ENCODE measurements at regions not wholly inside any gene's neighbourhood (a gene's known extent, or its start where the extent isn't known, plus 50 kb on each side); places are given as distances from the start of the nearest gene placed in this dataset.

GRCh38 chr11:88404932-88405710 is 67.6 kb upstream of the CTSC start:
- DNase-seq (ENCODE audit: low read depth), result peak; percentile 97
- FAIRE-seq, result no peak
- TF ChIP-seq CTCF (IDR thresholded peaks at IDR 0.05; ENCODE audit: insufficient read depth, low read length, severe bottlenecking), result no peak
- H3K36me3 ChIP-seq (ENCODE audit: control insufficient read depth, insufficient read depth, low read length), result no peaks in the 10 kb centered on the region
- H3K4me3 ChIP-seq (ENCODE audit: low read depth, low read length), result no peak overlapping the region
- no peaks in the 10 kb centered on the region for H3K27me3 ChIP-seq (ENCODE audit: control insufficient read depth, insufficient read depth, low read length)

GRCh38 chr11:88404391-88404790 is 66.9 kb upstream of the CTSC start:
- no peak for TF ChIP-seq CTCF (IDR thresholded peaks at IDR 0.05; ENCODE audit: insufficient read depth, low read length, severe bottlenecking)
- Histone ChIP-seq H3K36me3 (ENCODE audit: control insufficient read depth, insufficient read depth, low read length) (no peaks in the 10 kb centered on the region), H3K4me3 (ENCODE audit: low read depth, low read length) (no peak overlapping the region), H3K27me3 (ENCODE audit: control insufficient read depth, insufficient read depth, low read length) (no peaks in the 10 kb centered on the region)
- FAIRE-seq, result no peak
- no peak for DNase-seq (ENCODE audit: low read depth)

- DNase-seq (ENCODE audit: low read depth) (no peak), FAIRE-seq (no peak)
- H3K36me3 ChIP-seq (ENCODE audit: control insufficient read depth, insufficient read depth, low read length), result no peaks in the 10 kb centered on the region
- TF ChIP-seq CTCF (IDR thresholded peaks at IDR 0.05; ENCODE audit: insufficient read depth, low read length, severe bottlenecking), result no peak
- no peaks in the 10 kb centered on the region for H3K27me3 ChIP-seq (ENCODE audit: control insufficient read depth, insufficient read depth, low read length)
- no peak overlapping the region for H3K4me3 ChIP-seq (ENCODE audit: low read depth, low read length)
Measured at GRCh38 chr11:88402784-88403183, 65.2 kb upstream of the CTSC start.

- no peak overlapping the region for H3K4me3 ChIP-seq (ENCODE audit: low read depth, low read length)
- DNase-seq (ENCODE audit: low read depth) (peak; percentile 86), FAIRE-seq (no peak)
- no peak for TF ChIP-seq CTCF (IDR thresholded peaks at IDR 0.05; ENCODE audit: insufficient read depth, low read length, severe bottlenecking)
- no peaks in the 10 kb centered on the region for H3K36me3 ChIP-seq (ENCODE audit: control insufficient read depth, insufficient read depth, low read length)
- H3K27me3 ChIP-seq (ENCODE audit: control insufficient read depth, insufficient read depth, low read length), result no peaks in the 10 kb centered on the region
Measured at GRCh38 chr11:88402192-88402715, 64.7 kb upstream of the CTSC start.

- FAIRE-seq (no peak), DNase-seq (ENCODE audit: low read depth) (peak; percentile 48)
- Histone ChIP-seq H3K27me3 (ENCODE audit: control insufficient read depth, insufficient read depth, low read length) (no peaks in the 10 kb centered on the region), H3K4me3 (ENCODE audit: low read depth, low read length) (no peak overlapping the region), H3K36me3 (ENCODE audit: control insufficient read depth, insufficient read depth, low read length) (no peaks in the 10 kb centered on the region)
- TF ChIP-seq CTCF (IDR thresholded peaks at IDR 0.05; ENCODE audit: insufficient read depth, low read length, severe bottlenecking), result no peak
Measured at GRCh38 chr11:88398791-88399570, 61.4 kb upstream of the CTSC start.

All from bronchial epithelial cell (primary cell).